Gastrocnemius medialis (tissue), 4 donors: ENCODE measurements at regions not wholly inside any gene's neighbourhood (a gene's known extent, or its start where the extent isn't known, plus 50 kb on each side); places are given as distances from the start of the nearest gene placed in this dataset.

Experiments used
- POLR2A ChIP-seq, 2 donors: fragments of 450-650 bp; IDR thresholded peaks; one replicate each; pipeline ENCODE4 v1.6.1; 2017; ENCODE audit warnings: antibody characterized with exemption in 2 of 2, mild to moderate bottlenecking in 2 of 2, moderate library complexity in 2 of 2
- TF ChIP-seq, protein P1 (sequence below), 5 experiments: fragments of 450-650 bp in 3 of 5; fragments of 200-600 bp in 2 of 5; sonication (generic) in 2 of 5; IDR thresholded peaks in 4 of 5; conservative IDR thresholded peaks in 1 of 5; 1 replicate in 4 of 5; 2 replicates in 1 of 5; pipeline ENCODE4 v1.5.1; 2016 to 2019; ENCODE audit warnings: antibody characterized with exemption in 5 of 5, mild to moderate bottlenecking in 3 of 5, moderate library complexity in 3 of 5

- TF ChIP-seq, protein P1, sequence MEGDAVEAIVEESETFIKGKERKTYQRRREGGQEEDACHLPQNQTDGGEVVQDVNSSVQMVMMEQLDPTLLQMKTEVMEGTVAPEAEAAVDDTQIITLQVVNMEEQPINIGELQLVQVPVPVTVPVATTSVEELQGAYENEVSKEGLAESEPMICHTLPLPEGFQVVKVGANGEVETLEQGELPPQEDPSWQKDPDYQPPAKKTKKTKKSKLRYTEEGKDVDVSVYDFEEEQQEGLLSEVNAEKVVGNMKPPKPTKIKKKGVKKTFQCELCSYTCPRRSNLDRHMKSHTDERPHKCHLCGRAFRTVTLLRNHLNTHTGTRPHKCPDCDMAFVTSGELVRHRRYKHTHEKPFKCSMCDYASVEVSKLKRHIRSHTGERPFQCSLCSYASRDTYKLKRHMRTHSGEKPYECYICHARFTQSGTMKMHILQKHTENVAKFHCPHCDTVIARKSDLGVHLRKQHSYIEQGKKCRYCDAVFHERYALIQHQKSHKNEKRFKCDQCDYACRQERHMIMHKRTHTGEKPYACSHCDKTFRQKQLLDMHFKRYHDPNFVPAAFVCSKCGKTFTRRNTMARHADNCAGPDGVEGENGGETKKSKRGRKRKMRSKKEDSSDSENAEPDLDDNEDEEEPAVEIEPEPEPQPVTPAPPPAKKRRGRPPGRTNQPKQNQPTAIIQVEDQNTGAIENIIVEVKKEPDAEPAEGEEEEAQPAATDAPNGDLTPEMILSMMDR (IDR thresholded peaks at IDR 0.05 in 4 of 5, conservative IDR thresholded peaks at IDR 0.05 in 1 of 5): no peak
- no peak for TF ChIP-seq POLR2A (IDR thresholded peaks at IDR 0.05)
These were observed 126.2 kb downstream of the FOXL1 start for GRCh38 chr16:86704516-86704915.
